PC-9 (cell line): ENCODE measurements at regions not wholly inside any gene's neighbourhood (a gene's known extent, or its start where the extent isn't known, plus 50 kb on each side); places are given as distances from the start of the nearest gene placed in this dataset.

Source experiments
- EZH2 ChIP-seq: fragments of 200-600 bp; sonication (generic); IDR thresholded peaks from 2 replicates; pipeline ENCODE4 v1.8.0; 2017; ENCODE audit warnings: antibody characterized with exemption, low read depth
- TF ChIP-seq, protein P1 (sequence below): fragments of 200-600 bp; sonication (generic); conservative IDR thresholded peaks from 2 replicates; pipeline ENCODE4 v1.6.1; 2017; ENCODE audit warnings: mixed run types, antibody characterized with exemption, mild to moderate bottlenecking, moderate library complexity

DNA sequence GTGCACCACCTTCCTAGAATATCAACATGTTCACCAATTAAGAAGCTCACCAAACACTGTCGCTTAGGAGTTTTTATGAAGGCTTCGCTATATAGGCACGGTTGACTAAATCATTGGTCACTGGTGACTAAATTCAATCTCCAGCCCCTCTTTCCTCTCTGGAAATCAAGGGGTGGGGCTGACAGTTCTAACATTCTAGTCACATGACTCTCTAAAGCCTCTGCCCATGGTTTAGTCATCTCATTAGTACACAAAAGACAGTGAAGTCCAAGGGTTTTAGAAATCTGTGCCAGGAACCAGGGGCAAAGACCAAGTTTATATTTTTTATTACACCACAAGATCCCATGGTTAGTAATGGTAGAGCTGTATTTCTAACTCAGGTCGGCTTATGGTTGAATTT is 243.2 kb downstream of the ELAVL2 start:
- TF ChIP-seq, protein P1, sequence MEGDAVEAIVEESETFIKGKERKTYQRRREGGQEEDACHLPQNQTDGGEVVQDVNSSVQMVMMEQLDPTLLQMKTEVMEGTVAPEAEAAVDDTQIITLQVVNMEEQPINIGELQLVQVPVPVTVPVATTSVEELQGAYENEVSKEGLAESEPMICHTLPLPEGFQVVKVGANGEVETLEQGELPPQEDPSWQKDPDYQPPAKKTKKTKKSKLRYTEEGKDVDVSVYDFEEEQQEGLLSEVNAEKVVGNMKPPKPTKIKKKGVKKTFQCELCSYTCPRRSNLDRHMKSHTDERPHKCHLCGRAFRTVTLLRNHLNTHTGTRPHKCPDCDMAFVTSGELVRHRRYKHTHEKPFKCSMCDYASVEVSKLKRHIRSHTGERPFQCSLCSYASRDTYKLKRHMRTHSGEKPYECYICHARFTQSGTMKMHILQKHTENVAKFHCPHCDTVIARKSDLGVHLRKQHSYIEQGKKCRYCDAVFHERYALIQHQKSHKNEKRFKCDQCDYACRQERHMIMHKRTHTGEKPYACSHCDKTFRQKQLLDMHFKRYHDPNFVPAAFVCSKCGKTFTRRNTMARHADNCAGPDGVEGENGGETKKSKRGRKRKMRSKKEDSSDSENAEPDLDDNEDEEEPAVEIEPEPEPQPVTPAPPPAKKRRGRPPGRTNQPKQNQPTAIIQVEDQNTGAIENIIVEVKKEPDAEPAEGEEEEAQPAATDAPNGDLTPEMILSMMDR = no peak
- TF ChIP-seq EZH2 = no peak
